Islet of Langerhans (tissue), 1 donor: ENCODE measurements at regions not wholly inside any gene's neighbourhood (a gene's known extent, or its start where the extent isn't known, plus 50 kb on each side); places are given as distances from the start of the nearest gene placed in this dataset.
"Not testable (repeated sequence)": the region's sequence is repeated elsewhere in the genome, so short reads cannot be mapped to it uniquely, and the experiment has no call there.

Experiments used
- FAIRE-seq: peaks from one replicate; lab custom pipeline; 2011; peaks lifted over from hg19 to GRCh38; lab: Jason Lieb, UNC

DNA sequence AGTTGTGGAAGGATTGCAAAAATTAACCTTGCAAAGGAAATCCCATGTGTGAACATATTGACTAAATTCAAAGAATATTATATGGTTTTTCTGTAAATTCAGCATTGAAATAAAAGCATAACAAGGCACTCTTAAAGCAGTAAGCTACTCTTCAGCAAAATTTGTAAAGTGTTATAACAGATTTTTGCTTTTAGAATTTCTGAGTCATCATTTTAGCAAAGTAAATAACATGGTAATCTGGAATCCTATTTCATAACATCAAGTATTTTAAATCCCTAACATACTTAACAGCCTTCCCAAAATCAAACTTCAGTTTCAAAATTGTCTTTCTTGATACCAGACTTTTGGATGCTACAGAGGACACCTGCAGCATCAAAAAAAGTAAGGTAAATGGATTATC lies 436.0 kb upstream of the CDH9 start:
- FAIRE-seq, result no peak

DNA sequence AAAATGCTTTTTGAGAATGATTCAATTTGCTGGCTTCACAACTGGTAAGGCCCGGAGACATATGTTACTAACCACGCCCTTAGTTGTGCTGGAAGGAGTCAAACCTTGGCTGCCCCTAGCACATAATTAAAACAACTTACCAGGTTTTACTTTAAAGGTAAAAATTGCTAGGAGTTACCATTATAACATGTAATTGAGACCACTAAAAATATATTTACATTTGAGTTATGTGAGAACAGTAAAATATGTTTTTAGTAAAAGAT lies 435.6 kb upstream of the CDH9 start:
- FAIRE-seq, result no peak

DNA sequence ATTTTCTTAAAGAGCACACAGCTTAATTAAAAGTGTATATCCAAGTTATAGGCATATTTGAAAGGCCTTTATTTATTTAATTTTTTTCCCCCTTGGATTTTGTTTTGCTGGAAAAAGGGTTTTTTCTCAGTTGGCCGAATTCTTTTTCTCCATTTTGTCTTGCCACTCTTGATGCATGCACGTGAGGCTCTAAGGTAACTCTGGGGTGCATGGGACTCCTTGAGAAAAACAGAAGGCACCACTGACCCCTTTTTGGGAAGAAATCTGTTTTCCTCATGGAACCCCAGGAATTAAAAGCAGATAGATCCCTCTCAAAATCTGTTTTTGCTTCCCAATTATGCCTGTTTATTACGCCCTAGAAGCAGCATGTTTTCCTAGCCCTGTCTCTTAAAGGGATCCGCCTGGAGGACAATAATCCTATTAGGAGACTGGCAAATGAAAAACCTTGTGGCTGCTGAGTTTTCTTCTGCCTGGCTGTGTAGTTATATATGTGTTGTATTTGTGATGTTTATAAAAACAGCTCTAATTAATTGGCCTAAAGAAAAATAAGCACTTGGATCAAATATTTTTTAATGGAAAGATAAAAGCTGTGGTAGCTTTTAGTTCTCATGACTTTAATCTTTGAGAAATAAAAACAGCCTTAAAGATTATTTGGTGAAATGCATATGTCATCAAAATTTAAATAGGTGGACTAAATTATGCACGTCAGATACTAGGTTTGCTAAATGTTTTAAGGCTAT lies 435.1 kb upstream of the CDH9 start:
- FAIRE-seq, result no peak

DNA sequence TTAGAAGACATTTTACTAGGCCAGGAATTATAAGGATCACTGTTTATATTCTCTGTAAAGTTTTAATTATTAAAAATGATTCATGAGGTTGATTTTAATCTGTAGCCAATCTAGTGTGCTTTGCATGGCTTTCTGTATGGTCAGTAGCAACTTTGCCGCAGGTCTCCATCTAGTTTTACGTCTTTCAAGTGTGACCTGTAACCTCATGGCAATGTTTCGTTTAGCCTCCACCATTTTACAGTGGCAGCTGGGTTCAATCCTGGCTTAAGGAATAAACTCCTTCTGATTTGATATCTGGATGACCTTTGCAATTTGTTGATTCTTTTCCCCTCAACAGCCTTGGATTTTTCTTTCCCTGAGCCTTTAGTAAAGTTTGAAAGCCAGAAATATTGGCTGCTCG lies 434.5 kb upstream of the CDH9 start:
- no peak for FAIRE-seq

DNA sequence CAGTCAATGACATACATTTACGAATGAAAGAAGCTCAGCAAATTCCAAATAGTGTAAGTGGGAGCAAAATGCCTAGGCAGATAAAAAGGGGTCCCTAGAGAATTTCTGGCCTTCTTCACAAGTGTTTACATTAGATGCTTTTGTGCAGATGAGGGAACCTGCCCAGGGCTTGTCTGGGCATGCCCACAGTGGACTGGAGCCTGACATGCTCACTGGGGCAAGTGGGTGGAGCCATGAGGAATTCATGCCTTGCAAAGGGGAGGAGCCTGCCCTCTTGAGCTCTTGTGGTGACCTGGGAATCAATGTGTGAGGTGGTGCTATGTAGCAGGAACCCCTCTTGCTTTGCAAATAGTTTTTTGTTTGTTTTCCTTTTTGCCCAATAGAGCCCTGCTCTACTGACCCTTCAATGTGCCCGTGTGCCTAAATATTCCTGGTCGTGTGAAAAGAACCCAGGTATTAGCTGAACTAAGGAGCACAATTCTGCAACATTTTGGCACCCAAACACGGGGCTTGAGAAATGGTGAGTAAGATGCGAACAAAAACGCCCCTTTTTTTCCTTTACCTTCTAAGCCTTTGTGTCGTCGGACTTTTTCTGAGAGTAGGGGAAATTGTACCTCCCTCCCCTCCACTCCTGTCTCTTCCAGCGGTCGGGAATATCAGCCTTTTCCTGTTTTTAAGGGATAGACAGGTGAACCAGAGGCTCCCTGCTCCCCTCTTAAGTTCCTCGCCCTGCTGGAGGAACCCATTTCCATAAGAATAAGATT lies 433.8 kb upstream of the CDH9 start:
- no peak for FAIRE-seq

DNA sequence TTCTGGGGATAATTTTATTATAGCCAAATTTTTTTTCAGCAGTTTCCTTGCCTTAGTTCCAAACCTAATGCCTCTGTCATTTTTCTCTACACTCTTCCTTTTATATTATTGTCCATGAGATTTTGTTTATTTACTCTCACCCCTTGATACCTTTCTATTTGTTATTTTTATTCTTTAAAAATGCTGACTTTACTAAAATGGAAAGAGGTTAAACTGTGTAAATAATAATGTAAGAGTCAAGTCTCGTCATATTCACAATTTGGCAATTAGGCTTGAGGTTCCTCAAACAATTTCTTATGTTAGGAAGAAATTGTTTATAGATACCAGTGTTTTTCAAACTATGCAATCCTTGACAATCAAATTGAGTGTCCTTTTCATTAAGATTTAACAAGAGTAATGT lies 428.6 kb upstream of the CDH9 start:
- FAIRE-seq, result no peak

GRCh38 chr5:27465140-27465539 lies 426.8 kb upstream of the CDH9 start:
- FAIRE-seq, result no peak

- FAIRE-seq, result no peak
These were observed 425.2 kb upstream of the CDH9 start for GRCh38 chr5:27463446-27464149.

- no peak for FAIRE-seq
These were observed 424.6 kb upstream of the CDH9 start for GRCh38 chr5:27462936-27463335.

DNA sequence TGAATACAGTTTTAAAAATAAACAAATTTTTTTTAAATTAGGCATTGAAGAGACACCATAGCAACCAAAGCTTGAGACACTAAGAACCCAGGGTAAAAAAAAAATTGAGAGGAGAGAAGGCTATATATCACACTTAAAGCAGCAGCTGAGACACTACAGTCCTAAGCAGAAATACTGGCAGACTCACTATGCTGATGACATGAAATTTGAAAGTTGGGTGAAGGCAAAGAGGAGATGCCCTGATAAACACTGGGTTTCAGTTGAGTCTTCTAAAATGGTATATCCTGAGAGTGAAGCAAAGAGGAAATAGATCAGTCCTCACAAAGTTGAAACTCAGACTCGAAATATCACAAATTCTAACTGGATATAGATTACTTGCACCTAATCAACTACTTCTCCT lies 419.9 kb upstream of the CDH9 start:
- no peak for FAIRE-seq

DNA sequence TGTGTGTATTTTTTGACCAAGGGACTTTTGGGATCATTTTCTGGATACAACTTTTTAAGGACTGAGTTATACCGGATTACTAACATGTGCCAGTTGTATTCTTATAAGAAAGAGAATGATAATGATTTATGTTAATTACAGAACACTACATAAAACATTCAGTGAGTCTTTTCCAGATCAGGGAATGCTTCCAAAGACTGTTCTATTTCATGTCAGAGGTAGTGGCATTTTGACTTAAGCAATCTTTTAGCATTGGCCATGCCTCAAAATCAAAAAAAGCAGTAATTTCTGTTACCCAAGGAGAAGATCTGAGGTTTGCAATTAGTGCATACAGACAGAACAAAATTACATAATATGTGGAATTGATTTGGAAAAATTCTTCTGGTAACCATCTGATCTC lies 413.0 kb upstream of the CDH9 start:
- peak; percentile 60 for FAIRE-seq

DNA sequence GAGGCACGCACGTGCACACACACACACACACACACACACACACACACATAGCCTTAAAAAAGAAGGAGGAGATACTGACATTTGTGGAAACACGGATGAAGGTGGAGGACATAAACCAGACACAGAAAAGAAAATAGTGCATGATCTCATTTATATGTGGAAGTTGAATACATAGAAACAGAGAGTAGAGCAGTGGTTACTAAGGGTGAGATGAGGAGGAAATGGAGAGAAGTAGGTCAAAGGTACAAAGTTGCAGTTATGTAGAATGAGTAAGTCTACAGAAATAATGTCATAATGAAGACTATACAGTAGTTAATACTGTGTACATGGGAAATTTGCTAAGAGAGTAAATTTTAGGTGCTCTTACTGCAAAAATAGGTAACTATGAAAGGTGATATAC lies 412.2 kb upstream of the CDH9 start:
- FAIRE-seq, result peak; percentile 97

GRCh38 chr5:27439383-27439782 lies 401.0 kb upstream of the CDH9 start:
- FAIRE-seq, result not testable (repeated sequence)

DNA sequence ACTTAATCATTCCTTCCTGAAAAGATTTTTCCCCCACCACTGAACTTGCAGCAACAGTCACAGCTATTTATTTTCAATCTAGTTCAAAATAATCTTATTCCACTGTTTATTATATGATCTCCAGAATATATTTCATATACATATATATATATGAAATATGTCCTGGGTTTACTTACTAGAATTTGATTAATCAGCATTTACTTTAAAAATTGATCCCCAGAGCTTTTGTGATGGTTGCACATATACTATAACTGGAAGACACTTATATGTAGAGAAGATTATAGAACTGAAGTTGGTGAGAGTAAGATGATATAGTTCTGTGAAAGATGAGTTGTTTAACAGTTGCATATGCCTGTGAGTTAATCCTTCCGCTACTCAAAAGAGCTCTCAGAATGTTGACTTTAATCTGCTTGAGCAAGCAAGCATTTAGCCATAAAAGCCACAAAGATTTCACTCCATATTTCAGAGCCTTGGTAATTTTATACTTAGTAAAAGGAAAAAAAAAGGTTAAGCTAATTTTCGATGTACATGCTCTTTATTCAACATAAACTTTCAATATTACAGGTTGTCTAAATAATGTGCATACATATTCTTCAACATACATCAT lies 399.3 kb upstream of the CDH9 start:
- FAIRE-seq, result no peak

DNA sequence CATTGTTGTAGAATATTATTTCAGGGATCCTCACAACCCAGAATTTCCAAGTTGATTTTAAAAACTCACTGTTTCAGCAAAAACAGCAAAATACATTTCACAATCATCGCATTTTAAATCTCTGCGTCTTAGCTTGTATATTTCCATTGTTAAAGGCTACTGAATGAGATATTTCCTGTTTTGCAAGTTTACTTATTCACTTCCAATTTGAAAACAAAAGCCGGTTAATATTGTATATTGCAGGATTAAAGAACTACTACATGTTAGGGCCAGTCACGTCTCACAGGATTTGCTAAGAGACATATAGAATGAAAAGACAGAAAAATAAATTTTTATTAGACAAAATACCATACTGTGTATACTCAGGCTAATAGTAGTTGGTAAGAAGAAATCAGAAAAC lies 395.9 kb upstream of the CDH9 start:
- FAIRE-seq, result no peak

GRCh38 chr5:27414099-27414498 lies 375.7 kb upstream of the CDH9 start:
- FAIRE-seq, result no peak

GRCh38 chr5:27412384-27412783 lies 374.0 kb upstream of the CDH9 start:
- FAIRE-seq, result no peak

DNA sequence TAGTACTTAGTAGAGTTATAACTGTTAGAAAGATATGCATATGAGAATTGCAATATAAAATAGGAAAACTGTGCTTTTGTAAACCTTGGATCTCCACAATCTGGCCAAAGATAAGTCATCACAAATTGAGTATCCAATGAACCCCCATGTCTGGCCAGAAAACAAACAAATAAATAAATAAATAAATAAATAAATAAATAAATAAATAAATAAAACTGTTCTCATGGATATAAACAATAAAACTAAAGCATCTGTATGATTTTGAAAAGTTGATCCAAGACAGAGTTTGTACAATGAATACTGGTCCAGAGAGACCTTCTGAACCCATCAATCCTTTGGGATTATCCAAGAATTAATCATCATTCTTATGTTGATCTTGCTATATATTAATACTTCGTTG lies 367.6 kb upstream of the CDH9 start:
- no peak for FAIRE-seq

GRCh38 chr5:27403243-27403882 lies 365.0 kb upstream of the CDH9 start:
- no peak for FAIRE-seq

DNA sequence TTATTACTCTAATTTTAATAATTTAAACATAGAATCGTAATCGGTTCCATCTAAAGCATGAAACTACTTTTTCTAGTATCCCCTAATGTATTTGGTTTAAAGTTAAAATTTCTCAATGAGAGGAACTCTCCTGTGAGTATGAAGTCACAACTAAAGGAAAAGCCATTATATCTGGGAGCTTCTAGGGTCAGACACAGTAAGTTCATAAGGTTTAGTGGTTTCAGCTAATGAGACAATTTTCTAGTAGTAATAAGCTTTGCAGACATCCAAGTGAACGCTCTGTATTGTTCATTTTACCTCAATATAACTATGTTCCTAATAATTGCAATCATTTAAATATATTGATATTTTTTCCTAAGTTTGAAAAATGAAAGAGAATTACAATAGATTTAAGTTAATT lies 364.4 kb upstream of the CDH9 start:
- no peak for FAIRE-seq

GRCh38 chr5:27396998-27397397 lies 358.6 kb upstream of the CDH9 start:
- FAIRE-seq, result no peak

DNA sequence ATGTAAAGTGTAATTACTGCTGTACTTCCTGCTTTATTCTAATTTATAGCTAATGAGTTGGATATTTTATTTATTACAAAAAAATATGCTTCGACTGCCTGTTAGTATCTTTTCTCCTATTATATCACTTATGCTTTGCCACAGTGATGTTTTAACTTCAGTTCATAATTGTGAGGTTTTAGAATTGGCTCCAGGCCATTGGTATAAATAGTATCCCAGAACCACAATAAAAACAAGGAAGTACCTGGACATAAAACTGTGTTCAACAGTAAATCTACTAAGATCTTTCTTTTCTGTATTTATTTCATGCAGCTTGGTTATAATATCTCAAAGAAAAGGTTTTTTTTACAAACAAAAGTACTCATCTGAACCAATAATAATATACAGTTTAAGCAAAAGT lies 354.3 kb upstream of the CDH9 start:
- no peak for FAIRE-seq

GRCh38 chr5:27389696-27390095 lies 351.3 kb upstream of the CDH9 start:
- FAIRE-seq, result no peak
